ENCODE measurements at regions not wholly inside any gene's neighbourhood (a gene's known extent, or its start where the extent isn't known, plus 50 kb on each side); places are given as distances from the start of the nearest gene placed in this dataset.

GRCh38 chr13:111861766-111862366 is 205.1 kb upstream of the SOX1 start:
- TF ChIP-seq CTCF (conservative IDR thresholded peaks at IDR 0.05) (no peak), ZFX (IDR thresholded peaks at IDR 0.05) (no peak)

Measured in C4-2B (cell line).